Endodermal cell (in vitro differentiated cells): ENCODE measurements at regions not wholly inside any gene's neighbourhood (a gene's known extent, or its start where the extent isn't known, plus 50 kb on each side); places are given as distances from the start of the nearest gene placed in this dataset.

Experiments used
- DNase-seq: peaks from one replicate; pipeline ENCODE4 v3.0.0-alpha.2; 2017
- H3K27ac ChIP-seq: 2 replicates; pipeline ENCODE4 v1.5.1; 2013; ENCODE audit warnings: mild to moderate bottlenecking, low read depth, low read length, moderate library complexity
- H3K27me3 ChIP-seq: 2 replicates; pipeline ENCODE4 v1.6.1; 2013; ENCODE audit warnings: mild to moderate bottlenecking, low read length, moderate library complexity; ENCODE audit not compliant: insufficient read depth, control insufficient read depth, poor library complexity, severe bottlenecking
- H3K36me3 ChIP-seq: 2 replicates; pipeline ENCODE4 v1.7.0; 2013; ENCODE audit warnings: mild to moderate bottlenecking, low read length, moderate library complexity; ENCODE audit not compliant: control insufficient read depth, insufficient read depth
- H3K4me1 ChIP-seq: one replicate; pipeline ENCODE4 v1.7.0; 2013; ENCODE audit warnings: low read length; ENCODE audit not compliant: control insufficient read depth, insufficient read depth
- H3K4me3 ChIP-seq: 2 replicates; pipeline ENCODE4 v1.5.1; 2013; ENCODE audit warnings: mild to moderate bottlenecking, low read length, moderate library complexity
- H3K9ac ChIP-seq: 2 replicates; pipeline ENCODE4 v1.6.1; 2013; ENCODE audit warnings: mild to moderate bottlenecking, low read length, moderate library complexity; ENCODE audit not compliant: poor library complexity, severe bottlenecking; ENCODE audit errors: extremely low read depth
- H3K9me3 ChIP-seq: 2 replicates; pipeline ENCODE4 v1.6.1; 2013; ENCODE audit warnings: mild to moderate bottlenecking, low read length, moderate library complexity; ENCODE audit not compliant: control insufficient read depth
- H3K27ac Mint-ChIP-seq: 2 replicates; pipeline ENCODE4 v1.8.0; 2020; ENCODE audit warnings: mixed read lengths
- H3K27me3 Mint-ChIP-seq: 2 replicates; pipeline ENCODE4 v1.8.0; 2021; ENCODE audit warnings: mild to moderate bottlenecking, mixed read lengths; ENCODE audit not compliant: insufficient read depth
- H3K36me3 Mint-ChIP-seq: 2 replicates; pipeline ENCODE4 v1.8.0; 2020; ENCODE audit warnings: low read depth, mixed read lengths
- H3K4me1 Mint-ChIP-seq: 2 replicates; pipeline ENCODE4 v1.8.0; 2020; ENCODE audit warnings: mixed read lengths
- H3K4me3 Mint-ChIP-seq: 2 replicates; pipeline ENCODE4 v1.8.0; 2020; ENCODE audit warnings: mild to moderate bottlenecking, moderate library complexity, mixed read lengths
- H3K9me3 Mint-ChIP-seq: 2 replicates; pipeline ENCODE4 v1.8.0; 2020; ENCODE audit warnings: mild to moderate bottlenecking, mixed read lengths
- CTCF ChIP-seq: fragments of 200-600 bp; sonication (generic); conservative IDR thresholded peaks from 2 replicates; pipeline ENCODE4 v1.5.0; 2021; ENCODE audit warnings: antibody characterized with exemption, mild to moderate bottlenecking
- WGBS, 2 experiments: methylation state at CpG; one replicate each; pipeline versions ENCODE4 v1.1.5 to v1.1.7; 2013; ENCODE audit warnings: missing lambda C conversion rate in 2 of 2, mixed read lengths in 1 of 2; ENCODE audit not compliant: insufficient coverage in 1 of 2, insufficient read length in 1 of 2; 5-methylcytosine and 5-hydroxymethylcytosine counted together

- H3K9me3 ChIP-seq, result no peaks in the 10 kb centered on the region
- H3K9me3 Mint-ChIP-seq, result no peaks in the 10 kb centered on the region
- WGBS, 2 experiments, result 85% methylated on average over 1 of the region's 1 CpG; no CpG with 5 or more reads in 1 of the 2 experiments
These were observed 378.5 kb upstream of the CD180 start for GRCh38 chr5:67575087-67575486.

GRCh38 chr5:67561151-67561932 is 364.7 kb upstream of the CD180 start:
- Histone ChIP-seq H3K9ac (no peak overlapping the region), H3K9me3 (peaks cover 20% of the 10 kb centered on the region), H3K27me3 (no peaks in the 10 kb centered on the region), H3K4me3 (no peak overlapping the region), H3K4me1 (no peaks in the 10 kb centered on the region), H3K27ac (no peak overlapping the region), H3K36me3 (no peaks in the 10 kb centered on the region)
- Mint-ChIP-seq H3K36me3 (peaks cover 2% of the 10 kb centered on the region), H3K4me3 (no peak overlapping the region), H3K4me1 (no peaks in the 10 kb centered on the region), H3K27ac (no peak overlapping the region), H3K9me3 (peaks cover 26% of the 10 kb centered on the region), H3K27me3 (no peaks in the 10 kb centered on the region)
- no CpG with 5 or more reads among the region's 1 CpG for WGBS, 2 experiments
- TF ChIP-seq CTCF, result no peak
- DNase-seq, result no peak

More at GRCh38 chr5:67575087-67575486, 378.5 kb upstream of the CD180 start:
- no peaks in the 10 kb centered on the region for H3K36me3 ChIP-seq
- H3K27me3 ChIP-seq, result no peaks in the 10 kb centered on the region
- no peak overlapping the region for H3K9ac ChIP-seq
- H3K4me3 ChIP-seq, result no peak overlapping the region
- no peak for DNase-seq
- H3K27ac Mint-ChIP-seq, result no peak overlapping the region
- H3K27me3 Mint-ChIP-seq, result no peaks in the 10 kb centered on the region
- no peaks in the 10 kb centered on the region for H3K4me1 ChIP-seq
- no peak overlapping the region for H3K27ac ChIP-seq
- no peaks in the 10 kb centered on the region for H3K36me3 Mint-ChIP-seq
- peaks cover 5% of the 10 kb centered on the region for H3K4me1 Mint-ChIP-seq
- H3K4me3 Mint-ChIP-seq, result no peak overlapping the region
- no peak for TF ChIP-seq CTCF

- WGBS, 2 experiments, result 78% methylated on average over 1 of the region's 1 CpG; no CpG with 5 or more reads in 1 of the 2 experiments
- no peaks in the 10 kb centered on the region for H3K27me3 Mint-ChIP-seq
- Histone ChIP-seq H3K4me3 (no peak overlapping the region), H3K9me3 (no peaks in the 10 kb centered on the region), H3K4me1 (no peaks in the 10 kb centered on the region), H3K36me3 (no peaks in the 10 kb centered on the region), H3K9ac (no peak overlapping the region), H3K27me3 (no peaks in the 10 kb centered on the region), H3K27ac (no peak overlapping the region)
- H3K9me3 Mint-ChIP-seq, result no peaks in the 10 kb centered on the region
- no peak for TF ChIP-seq CTCF
- no peaks in the 10 kb centered on the region for H3K4me1 Mint-ChIP-seq
- H3K27ac Mint-ChIP-seq, result no peak overlapping the region
- H3K4me3 Mint-ChIP-seq, result no peak overlapping the region
- no peak for DNase-seq
- no peaks in the 10 kb centered on the region for H3K36me3 Mint-ChIP-seq
These were observed 356.2 kb upstream of the CD180 start for GRCh38 chr5:67552773-67553172.
